GM18499 (cell line): ENCODE measurements at regions not wholly inside any gene's neighbourhood (a gene's known extent, or its start where the extent isn't known, plus 50 kb on each side); places are given as distances from the start of the nearest gene placed in this dataset.

Experiments used
- ATAC-seq: cut with Tn5 transposase; IDR thresholded peaks from one replicate; pipeline ENCODE4 v1.9.1; 2021; ENCODE audit warnings: moderate number of reproducible peaks; ENCODE audit not compliant: insufficient read depth, unreplicated experiment

GRCh38 chr18:73924836-73925235 lies 222.8 kb downstream of the FBXO15 start:
- no peak for ATAC-seq

- ATAC-seq: no peak
These were observed 223.3 kb downstream of the FBXO15 start for GRCh38 chr18:73924307-73924706.

GRCh38 chr18:73923866-73924265 lies 223.8 kb downstream of the FBXO15 start:
- no peak for ATAC-seq

- no peak for ATAC-seq
These were observed 227.6 kb downstream of the FBXO15 start for GRCh38 chr18:73920033-73920432.

GRCh38 chr18:73918816-73919215 lies 228.8 kb downstream of the FBXO15 start:
- ATAC-seq: no peak

GRCh38 chr18:73917046-73917445 lies 230.6 kb downstream of the FBXO15 start:
- no peak for ATAC-seq

GRCh38 chr18:73913505-73913904 lies 234.1 kb downstream of the FBXO15 start:
- ATAC-seq: no peak

- ATAC-seq: no peak
These were observed 239.3 kb downstream of the FBXO15 start for GRCh38 chr18:73908323-73908722.

GRCh38 chr18:73901566-73901965 lies 246.1 kb downstream of the FBXO15 start:
- ATAC-seq: no peak

GRCh38 chr18:73901151-73901550 lies 246.5 kb downstream of the FBXO15 start:
- ATAC-seq: no peak

GRCh38 chr18:73900106-73900835 lies 247.4 kb downstream of the FBXO15 start:
- no peak for ATAC-seq

GRCh38 chr18:73897517-73897916 lies 250.1 kb downstream of the FBXO15 start:
- no peak for ATAC-seq

GRCh38 chr18:73896685-73897084 lies 250.9 kb downstream of the FBXO15 start:
- ATAC-seq: no peak

GRCh38 chr18:73895701-73896100 lies 251.9 kb downstream of the FBXO15 start:
- no peak for ATAC-seq

GRCh38 chr18:73893880-73894279 lies 253.8 kb downstream of the FBXO15 start:
- no peak for ATAC-seq

- no peak for ATAC-seq
These were observed 255.8 kb downstream of the FBXO15 start for GRCh38 chr18:73891572-73892421.

- no peak for ATAC-seq
These were observed 259.1 kb downstream of the FBXO15 start for GRCh38 chr18:73888565-73888964.

- ATAC-seq: no peak
These were observed 259.8 kb downstream of the FBXO15 start for GRCh38 chr18:73887801-73888200.

- no peak for ATAC-seq
These were observed 262.8 kb downstream of the FBXO15 start for GRCh38 chr18:73884868-73885267.

GRCh38 chr18:73881396-73881917 lies 266.2 kb downstream of the FBXO15 start:
- no peak for ATAC-seq

GRCh38 chr18:73880387-73880786 lies 267.2 kb downstream of the FBXO15 start:
- no peak for ATAC-seq
